SHP77 treated with DMSO at 0.1 percent for 48 hours (cell line): ENCODE measurements at regions not wholly inside any gene's neighbourhood (a gene's known extent, or its start where the extent isn't known, plus 50 kb on each side); places are given as distances from the start of the nearest gene placed in this dataset.

Experiments used
- DNase-seq: peaks from one replicate; lab custom pipeline; 2025; lab: John Stamatoyannopoulos, UW

DNA sequence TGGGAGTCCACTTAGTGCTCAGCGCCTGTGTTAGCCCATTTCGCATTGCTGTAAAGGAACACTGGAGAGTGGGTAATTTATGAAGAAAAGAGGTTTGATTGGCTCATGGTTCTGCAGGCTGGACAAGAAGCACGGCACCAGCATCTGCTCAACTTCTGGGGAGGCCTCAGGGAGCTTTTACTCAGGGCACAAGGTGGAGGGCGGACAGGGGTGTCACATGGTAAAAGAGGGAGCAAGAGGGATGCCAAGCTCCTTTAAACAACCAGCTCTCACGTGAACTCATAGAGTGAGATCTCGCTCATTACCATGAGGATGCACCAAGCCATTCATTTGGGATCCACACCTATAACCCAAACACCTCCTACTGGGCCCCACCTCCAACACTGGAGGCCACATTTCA is 181.4 kb upstream of the TLE3 start:
- DNase-seq, result no peak

DNA sequence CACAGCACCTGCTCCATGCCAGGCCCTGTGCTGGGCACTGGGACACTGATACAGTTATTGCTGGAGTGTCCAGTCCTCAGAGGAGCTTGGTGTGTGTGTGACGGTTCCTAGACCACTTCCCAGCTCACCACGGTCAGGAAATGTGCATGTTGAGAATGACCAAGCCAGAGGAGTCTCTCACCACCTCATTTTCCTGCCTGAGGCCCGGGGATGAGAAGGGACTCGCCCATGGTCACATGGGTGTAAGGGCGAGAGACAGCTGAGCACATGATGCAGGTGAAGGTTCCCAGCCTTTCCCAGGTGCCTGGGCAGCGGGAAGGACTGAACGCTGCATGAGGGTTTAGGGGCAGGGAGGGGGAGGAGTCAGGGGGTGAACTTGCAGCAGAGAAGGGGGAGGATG is 180.9 kb upstream of the TLE3 start:
- DNase-seq, result no peak

DNA sequence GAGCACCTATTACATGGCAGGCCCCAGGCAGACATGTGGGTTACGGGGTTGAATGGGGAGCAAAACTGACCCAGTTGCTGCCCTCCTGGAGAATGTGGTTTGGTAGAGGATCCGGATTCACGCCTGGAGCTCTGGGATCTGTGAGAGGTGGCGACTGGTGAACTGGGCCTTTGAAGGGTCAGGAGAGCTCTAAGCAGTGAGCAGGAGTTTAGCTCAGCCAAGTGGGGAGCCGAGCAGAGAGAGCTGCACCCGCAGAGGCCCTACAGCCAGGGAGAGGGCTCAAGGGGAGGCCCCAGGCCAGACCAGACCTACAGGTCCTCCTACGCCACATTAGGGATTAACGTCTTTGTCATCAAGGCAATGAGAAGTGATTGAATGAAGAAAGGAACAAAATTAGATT is 179.8 kb upstream of the TLE3 start:
- no peak for DNase-seq

DNA sequence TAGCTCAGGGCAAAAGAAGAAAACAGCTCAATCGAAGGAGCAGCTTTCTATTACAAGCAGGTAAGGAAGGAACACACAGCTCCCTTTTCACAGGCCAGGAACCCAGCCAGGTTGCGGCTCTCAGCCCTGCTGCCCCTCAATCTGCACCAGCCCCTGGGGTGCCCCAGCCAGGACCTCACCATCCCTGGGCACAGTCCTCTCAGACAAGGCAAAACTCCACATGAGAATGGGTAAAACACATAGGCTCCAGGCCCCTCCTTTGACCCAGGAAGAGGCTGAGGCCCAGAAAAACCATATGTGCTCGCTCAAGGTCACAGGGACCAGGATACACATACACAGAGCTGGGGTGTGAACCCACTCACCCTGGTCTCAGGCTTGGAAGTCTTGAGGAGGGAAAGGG is 178.7 kb upstream of the TLE3 start:
- DNase-seq, result no peak

DNA sequence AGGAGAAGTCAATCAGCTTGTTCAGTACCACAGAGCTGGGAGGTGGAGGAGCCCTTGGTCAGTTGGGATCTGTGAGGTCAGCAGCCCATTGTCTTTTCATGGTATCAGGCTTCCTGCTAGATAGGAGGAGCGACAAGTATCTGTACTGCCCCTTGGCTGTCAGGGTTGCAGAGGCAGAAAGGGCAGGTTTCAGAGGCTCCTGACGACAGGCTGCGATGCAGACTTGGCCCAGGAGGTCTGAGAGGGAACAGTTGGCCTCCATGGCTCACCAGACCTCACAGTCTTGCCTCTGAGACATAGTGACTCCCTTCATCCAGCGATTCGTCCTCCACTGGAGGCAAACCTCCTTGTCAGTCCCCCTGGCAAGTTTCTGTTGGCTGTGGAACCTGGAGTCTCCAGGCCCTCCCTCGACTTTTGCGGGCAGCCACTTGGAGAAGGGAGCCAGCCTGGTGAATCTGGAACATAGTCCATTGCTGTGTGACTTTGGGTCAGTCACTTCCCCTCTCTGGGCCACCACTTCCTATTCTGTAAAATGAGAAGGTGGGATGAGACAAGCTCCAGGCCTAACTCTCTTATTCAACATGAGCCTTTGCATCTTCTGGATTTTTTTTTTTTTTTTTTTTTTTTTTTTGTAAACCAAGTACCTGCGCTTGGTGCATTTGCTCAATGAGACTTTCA is 177.9 kb upstream of the TLE3 start:
- DNase-seq, result no peak

DNA sequence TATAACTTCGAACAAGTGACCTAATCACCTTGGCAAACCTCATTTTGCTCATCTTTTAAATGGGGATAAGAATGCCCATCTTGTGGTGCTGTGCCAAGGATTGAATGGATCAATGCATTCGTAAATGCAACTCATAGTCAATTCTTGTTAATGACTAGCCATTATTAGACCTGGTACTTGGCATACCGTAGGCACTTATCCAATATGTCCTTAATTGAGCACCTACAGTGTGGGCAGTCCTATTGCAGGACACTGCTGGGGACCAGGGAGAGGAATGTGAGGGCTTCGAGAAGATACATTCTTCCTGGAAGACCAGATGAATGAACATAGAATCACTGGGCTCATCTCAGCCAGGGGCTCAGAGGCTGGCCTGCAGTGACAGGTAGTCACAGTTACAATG is 177.2 kb upstream of the TLE3 start:
- no peak for DNase-seq

DNA sequence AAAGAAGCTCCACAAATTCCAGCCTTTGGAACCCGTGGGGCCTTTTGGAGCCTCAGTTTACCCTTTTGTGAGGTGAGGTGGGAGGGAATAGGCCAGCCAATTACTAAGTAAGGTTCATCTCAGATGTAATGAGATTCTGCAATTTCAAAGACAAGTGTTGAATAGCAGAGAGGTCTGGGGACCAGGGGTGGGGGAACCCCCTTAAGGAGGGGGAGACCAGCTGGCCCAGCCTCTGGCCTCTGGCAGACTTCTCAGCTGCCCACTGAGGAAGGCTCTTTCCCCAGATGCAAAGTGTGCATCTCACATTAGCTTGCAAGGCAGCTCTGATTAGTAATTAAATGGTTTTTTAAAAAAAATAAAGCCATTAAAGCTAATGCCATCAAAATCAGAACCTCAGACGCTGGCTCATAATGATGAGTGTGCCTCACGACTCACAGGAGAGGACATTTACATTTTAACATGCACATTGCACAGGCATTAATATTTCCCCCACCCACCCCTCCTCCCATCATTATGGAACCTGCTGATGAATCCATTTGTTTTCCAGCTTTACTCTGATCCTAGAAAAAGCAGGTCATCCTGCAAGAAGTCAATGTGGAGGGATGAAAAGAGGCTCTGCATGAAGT is 176.7 kb upstream of the TLE3 start:
- DNase-seq, result no peak

DNA sequence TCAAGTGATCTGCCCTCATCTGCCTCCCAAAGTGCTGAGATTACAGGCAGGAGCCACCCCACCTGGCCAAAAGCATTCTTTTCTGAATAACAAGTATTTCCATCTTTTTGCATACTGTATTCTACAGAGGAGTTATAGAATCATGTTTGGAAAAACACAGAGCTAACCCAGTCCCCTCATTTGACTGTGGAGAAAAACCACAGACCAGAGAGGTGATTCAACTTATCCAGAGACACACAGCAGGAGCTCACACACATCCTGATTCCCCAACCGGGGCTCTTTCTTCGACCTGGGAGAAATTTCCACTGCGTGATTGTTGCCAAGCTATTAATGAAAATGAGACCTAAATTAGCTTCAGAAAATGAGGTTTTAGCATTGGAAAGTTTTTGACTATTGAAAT is 176.1 kb upstream of the TLE3 start:
- DNase-seq, result no peak

DNA sequence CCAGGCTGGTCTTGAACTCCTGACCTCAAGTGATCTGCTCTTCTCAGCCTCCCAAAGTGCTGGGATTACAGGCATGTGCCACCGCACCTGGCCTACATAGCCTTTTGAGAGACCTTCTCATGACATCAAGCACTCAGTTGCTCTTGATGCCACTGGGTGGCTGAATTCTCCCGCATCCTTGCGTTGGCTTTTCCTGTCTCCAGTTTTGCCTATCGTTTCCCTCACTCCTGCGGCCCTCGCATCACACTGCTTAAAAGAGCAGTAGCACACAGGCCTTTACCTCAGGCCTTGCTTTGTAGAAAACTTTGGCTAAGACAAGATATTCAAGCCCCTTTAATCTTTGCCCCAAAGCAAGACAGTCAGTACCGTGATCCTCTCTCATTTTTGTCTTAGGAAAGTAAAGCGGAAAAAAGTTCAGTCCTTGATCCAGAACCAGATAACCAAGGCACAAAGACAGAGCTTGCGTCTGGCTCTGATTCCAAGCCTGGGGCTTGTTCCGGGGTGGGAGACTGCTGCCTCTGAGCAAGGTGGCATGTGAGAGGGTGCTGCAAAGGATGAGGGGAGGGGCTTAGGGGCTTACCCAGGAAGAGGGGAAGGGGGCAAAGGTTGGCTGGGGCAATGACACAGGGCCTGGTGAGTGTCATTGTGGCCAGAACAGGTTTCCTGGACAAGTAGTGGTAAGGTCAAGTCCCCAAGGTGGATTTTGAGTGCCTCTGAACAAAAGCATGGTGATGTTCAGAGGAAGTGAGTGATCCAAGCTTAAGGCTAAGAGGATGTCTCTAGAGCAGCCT is 175.0 kb upstream of the TLE3 start:
- no peak for DNase-seq

DNA sequence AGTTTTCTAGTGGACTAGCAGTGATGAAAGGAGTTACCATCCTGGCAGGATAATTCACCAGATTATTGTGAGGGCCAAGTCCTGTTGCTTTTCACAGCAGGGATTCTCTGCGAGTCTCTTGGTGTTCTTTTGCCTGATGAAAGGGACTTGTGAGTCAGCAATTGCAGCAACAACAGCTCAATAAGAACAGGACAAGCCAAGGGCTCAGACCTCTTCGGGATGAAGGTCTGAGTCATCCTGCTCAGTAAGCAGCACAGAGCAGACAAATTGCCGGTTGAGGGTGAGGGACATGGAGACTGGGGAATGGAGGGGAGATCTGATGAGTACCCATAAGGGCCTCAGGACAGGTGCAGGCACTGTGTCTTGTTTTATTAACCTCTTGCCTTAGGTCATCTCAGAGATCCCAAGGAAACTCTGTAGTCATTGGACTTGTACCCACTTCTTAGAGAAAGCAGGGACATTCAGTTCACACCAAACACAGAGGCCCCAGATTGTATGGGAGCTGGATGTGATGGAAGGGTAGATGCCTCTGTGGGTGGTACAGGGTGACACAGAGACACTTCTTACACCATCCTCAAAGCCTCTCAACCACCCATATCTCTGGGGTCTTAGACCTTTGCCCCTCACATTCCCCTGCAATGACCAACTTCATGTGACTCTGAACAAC is 173.8 kb upstream of the TLE3 start:
- no peak for DNase-seq

DNA sequence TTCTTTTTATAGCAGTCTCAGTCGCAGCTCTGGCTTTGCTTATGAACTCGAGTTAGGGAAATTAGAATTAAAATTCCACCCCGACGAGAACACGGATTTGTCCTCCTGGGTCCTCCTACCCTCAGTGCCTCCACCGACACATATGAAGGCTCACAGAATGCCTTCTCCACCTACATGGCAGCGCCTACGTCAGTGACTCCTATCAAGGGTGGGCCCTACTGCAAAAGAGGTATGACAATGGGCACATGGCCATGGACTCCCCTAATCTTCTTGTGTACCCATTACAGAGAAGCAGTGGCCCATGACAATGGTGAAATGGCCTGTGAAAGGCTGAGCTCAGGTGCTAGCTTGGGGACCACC is 173.0 kb upstream of the TLE3 start:
- no peak for DNase-seq

DNA sequence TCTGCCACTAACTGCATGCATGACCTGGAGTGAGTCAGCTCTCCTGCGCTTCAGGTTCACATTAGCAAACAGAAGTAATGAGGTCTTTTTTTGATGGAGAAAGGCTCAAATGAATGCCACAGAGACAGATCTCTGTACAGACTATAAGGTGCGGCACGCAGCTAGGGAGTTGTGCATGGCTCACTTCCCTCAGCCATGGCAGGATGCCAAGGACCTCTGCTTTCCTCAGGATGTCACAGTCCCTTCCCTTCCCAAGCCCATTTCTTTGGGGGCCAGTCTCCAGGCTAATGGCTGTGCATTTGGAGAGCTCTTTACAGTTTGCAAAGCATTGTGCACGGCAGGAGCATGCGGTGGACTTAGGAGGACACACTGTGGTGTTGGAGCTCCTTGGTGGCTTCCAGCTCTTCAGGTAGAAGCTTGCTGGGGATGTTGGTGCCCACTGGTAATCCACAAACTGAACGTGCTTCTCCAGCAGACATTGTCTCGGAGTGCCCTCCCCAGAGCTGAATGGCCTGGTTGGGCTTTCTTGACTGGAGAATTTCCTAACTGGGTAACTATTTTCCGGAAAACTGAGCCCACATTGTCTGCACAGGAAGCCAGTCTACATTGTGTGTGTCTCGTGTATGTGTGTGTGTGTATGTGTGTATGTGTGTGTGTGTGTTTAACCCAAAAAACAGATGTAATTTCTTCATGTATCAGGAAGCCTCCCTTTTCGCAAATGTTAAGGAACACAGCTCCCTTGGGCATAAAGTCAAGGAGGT is 172.5 kb upstream of the TLE3 start:
- DNase-seq, result peak; percentile 4

DNA sequence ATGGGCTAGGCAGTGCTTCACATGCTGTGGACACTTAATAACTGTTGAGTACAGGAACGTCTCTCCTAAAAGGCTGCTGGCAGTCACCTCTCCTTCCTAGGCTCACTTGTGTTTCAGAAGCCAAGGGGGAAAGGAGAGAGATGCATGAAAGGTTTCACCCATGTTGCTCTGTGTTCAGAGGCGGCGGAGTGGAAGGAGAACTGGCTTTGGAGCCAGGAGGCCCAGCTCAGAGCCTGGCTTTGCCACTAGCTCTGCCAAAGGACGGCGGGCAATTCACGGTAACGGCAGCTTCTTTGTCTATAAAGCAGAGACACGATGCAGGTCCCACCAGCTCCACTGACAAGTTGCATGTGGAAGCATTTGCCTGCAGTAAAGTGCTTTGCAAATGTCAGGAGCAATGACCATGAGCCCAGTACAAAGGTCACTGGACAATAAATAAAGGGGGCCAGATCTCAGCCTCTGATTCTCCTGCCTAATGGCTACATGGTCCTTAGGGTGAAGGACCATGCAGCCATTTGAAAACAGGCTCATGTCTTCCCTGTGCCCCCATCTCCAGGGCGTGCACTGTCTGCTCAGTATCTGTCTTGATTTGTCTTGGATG is 171.7 kb upstream of the TLE3 start:
- DNase-seq, result no peak

DNA sequence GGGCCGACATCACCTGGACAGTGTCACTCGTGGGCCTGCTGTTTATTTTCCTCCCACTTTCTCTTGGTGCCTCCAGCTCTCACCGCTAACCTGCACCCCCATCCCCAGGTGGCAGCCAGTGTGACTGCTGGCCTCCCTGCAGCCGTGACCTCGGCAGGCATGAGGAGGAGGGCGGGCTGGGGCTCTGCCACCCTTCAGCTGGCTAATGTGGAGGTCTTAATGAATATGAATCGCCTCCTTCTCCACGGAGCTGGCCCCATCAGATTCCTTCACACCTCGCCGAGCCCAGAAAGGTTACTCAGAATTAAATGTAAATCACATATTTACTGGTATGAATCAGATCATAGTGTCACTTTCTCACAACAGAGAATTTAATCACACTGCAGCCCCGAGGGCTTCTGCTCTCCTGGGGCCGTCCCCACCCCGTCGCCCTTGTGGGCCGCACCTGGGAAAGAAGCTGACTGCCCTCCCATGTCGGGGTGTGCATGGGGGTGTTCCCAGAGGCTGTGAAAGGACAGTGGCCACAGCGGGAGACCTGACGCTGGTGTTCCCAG is 171.1 kb upstream of the TLE3 start:
- no peak for DNase-seq

DNA sequence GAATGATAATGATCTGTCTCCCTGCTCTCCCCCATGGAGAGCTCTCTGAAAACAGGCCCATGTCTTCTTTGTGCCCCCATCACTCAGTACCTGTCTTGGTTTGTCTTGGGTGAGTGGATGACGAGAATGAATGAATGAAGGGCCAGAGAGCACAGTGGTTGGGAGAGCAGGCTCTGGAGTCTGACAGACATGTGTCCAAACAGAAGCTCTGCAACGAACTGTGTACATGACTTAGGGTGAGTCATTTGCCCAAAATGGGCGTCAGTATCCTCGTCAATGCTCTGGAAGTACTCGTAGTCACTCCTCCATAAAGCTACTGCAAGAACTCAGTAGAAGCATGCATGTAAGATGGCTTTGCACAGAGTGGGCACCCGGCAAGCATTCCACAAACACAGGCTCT is 170.2 kb upstream of the TLE3 start:
- no peak for DNase-seq

DNA sequence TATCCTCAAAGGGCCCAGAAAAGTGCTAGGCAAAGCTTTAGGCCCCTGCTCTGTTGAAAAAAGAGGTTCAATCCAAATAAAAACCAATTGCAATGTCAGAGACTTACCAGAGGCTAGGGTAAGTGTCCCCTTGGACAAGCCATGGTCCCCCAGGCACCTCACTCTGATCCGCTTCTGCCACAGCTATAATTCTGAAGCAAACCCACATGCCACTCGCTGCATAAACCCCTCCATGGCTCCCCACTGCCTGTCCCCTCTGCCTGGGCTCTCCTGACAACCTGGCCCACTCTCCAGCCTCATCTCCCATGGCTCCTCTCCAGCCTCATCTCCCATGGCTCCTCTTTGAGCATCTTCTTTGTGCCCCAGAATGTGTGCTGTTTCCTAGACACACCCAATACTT is 169.6 kb upstream of the TLE3 start:
- no peak for DNase-seq

DNA sequence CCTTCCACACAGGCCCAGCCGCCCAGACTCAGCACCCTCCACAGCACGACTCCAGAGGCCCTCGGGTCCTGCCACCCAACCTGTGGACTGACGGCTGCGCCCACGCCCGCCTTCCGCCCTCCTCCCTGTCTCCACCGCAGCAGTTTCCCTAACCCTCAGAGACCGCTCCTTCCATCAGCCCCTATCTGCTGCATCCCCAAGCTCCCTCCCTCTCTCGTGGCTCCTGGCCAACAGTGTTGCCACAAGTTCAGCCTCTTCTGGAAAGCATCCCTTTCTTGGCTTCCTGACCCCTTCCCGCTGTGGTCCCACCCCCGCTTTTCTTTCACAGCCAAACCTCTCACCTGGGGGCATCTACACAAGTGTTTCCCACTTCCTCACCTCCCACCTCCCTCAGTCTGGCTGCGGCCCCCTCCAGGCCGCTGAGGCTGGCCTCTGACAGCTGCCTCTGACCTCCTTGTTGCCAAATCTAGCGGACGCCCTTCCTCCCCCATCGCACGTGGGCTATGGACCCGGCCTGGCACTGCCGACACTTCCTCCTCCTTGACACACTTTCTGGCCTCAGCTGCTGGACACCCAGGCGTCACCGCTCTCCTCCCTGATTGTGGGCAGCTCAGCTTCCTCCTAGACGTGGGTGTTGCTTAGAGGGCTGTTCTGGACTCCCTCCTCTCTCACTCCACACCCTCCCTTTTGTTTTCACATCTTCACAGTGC is 168.8 kb upstream of the TLE3 start:
- no peak for DNase-seq

DNA sequence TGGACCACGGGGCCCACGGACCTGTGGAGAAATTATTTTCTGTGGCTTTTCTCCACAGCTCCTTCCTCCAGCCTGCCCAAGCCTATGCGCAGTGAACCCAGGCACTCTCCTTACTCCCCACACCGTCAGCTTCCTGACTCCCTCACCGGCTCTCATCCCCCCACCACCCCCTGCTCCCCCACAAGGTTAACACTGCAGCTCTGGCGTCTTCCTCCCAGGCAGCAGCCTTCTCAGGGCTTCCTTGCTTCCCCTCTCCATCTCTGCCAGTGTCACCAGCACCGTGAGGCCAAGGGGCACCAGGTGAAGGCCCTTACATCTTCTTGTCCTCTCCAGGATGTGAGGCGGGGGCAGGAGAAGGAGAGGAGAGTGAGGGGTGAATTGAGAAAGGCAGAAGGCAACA is 168.3 kb upstream of the TLE3 start:
- no peak for DNase-seq

DNA sequence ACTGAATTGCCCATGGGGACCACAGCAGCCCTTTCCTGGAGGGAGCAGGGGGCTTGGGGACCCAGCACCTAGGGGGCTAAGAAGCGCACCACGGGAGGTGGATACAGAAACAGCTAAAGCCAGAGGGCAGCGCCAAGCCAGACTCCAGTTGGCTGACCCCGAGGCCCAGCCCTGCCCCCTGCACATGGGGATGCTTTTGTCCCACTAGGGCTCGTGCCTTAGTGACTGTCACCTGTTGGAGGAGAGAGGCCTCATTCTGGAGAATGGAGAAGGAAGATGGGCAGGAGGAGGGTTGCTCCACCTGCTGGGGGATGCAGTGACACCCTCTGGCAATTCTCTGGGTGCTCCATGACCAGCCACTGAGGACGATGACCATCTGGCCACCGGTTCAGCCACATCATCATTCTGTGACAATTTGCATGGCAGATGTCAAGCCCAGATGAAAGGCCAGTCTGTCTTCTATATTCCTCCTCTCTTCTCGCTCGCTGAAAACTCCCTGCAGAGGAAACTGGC is 167.8 kb upstream of the TLE3 start:
- DNase-seq, result no peak

DNA sequence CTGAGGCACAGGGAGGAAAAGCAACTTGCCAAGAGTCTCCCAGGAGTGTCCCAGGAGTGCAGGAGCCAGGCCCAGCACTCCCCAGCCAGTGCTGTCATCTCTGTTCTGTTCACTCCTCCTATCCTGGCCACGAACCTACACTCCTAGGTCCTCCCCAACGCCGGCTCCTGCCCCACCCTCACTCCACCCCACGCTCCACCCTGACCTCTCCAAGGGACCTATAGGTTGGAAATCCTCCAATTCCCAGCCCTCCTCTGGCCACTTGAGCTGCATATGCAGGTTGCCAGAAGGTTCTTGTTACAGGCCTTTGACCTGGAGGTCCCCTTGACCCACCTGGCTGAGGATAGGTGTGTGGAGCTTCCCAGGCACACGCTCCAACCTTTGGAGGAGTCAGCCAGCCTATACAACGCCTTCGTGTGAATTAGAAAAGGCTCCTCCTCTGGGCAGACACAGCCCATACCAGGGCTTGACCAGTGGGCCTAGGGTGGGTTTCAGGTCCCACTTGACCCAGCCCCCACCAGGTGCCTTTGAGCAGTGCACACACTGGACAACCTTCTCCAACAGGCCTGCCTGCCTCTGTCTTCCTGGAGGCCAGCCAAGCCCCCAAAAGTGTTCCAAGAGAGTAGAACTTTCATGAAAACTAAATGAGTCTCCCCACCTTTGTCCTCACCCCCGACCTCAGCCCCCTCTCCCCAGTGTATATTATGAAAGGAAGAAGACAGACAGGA is 167.2 kb upstream of the TLE3 start:
- no peak for DNase-seq
